ENCODE measurements at regions not wholly inside any gene's neighbourhood (a gene's known extent, or its start where the extent isn't known, plus 50 kb on each side); places are given as distances from the start of the nearest gene placed in this dataset.

DNA sequence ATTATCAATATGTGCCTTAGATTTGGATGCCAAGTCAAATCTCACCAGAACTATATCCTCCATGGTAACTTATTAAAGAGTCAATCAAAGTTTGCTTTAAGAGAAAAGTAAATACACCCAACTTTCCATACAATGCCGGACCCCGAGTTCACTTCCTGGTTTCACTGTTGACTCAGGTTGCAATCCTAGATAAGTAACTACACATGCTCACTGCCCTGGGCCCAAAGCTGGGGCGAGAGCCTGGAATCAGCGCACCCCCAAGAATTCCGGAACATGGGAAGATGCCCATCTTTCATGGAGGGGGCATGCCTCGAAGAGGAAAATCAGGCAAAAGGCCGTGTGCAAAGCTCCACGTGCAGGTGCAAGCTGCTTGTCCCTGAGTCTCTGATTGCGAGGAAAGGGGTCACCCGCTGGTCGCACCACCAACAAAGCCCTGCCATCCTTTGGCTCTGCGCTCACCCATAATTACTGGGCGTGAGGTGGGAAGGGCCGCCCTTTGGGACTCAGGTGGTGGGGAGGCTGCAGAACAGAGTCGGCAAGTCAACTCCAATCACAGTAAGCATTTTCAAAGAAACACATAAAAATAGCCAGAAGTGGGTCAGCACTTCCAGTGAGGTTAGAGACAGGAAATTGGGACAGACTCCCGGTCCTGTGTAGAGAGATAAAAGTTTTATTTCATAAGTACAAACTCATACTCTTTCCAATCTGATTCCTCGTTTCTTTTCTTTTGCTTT is 167.7 kb downstream of the TOMM20 start (continued):
- TF ChIP-seq, protein P1, sequence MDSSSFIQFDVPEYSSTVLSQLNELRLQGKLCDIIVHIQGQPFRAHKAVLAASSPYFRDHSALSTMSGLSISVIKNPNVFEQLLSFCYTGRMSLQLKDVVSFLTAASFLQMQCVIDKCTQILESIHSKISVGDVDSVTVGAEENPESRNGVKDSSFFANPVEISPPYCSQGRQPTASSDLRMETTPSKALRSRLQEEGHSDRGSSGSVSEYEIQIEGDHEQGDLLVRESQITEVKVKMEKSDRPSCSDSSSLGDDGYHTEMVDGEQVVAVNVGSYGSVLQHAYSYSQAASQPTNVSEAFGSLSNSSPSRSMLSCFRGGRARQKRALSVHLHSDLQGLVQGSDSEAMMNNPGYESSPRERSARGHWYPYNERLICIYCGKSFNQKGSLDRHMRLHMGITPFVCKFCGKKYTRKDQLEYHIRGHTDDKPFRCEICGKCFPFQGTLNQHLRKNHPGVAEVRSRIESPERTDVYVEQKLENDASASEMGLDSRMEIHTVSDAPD (CRISPR knock-in tag; IDR thresholded peaks at IDR 0.05) = peak; percentile 99
- TF ChIP-seq MXI1 (IDR thresholded peaks at IDR 0.05; ENCODE audit: borderline replicate concordance, low read depth, low read length) (peak; percentile 57; the same call in 1 of the 3 replicates), ZFY (CRISPR knock-in tag; IDR thresholded peaks at IDR 0.05) (peak; percentile 51), ZNF788 (CRISPR knock-in tag; IDR thresholded peaks at IDR 0.05; ENCODE audit: borderline replicate concordance) (peak; percentile 40; the same call in 1 of the 2 replicates), HNF1B (CRISPR knock-in tag; IDR thresholded peaks at IDR 0.05) (peak; percentile 98), KDM5B (CRISPR knock-in tag; IDR thresholded peaks at IDR 0.05; ENCODE audit: borderline replicate concordance) (peak; percentile 79), NR0B2 (CRISPR knock-in tag; IDR thresholded peaks at IDR 0.05) (peak; percentile 83), ZNF775 (CRISPR knock-in tag; IDR thresholded peaks at IDR 0.05; ENCODE audit: borderline replicate concordance) (no peak), KDM6A (CRISPR knock-in tag; IDR thresholded peaks at IDR 0.05; ENCODE audit: low read depth) (peak; percentile 67; the same call in 1 of the 2 replicates), ZNF569 (CRISPR knock-in tag; IDR thresholded peaks at IDR 0.05; ENCODE audit: borderline replicate concordance) (no peak), SIX1 (CRISPR knock-in tag; IDR thresholded peaks at IDR 0.05; ENCODE audit: borderline replicate concordance) (peak; percentile 90), JDP2 (CRISPR knock-in tag; IDR thresholded peaks at IDR 0.05; ENCODE audit: borderline replicate concordance) (peak; percentile 23; the same call in 1 of the 2 replicates), ONECUT2 (CRISPR knock-in tag; IDR thresholded peaks at IDR 0.05) (no peak; the same call in 1 of the 2 replicates), ZNF776 (CRISPR knock-in tag; IDR thresholded peaks at IDR 0.05) (0 out of 2 replicates have a peak, but pooled peaks have one; percentile 29), PRDM10 (CRISPR knock-in tag; IDR thresholded peaks at IDR 0.05; ENCODE audit: low read depth) (peak; percentile 50; the same call in 1 of the 2 replicates), MAFG (CRISPR knock-in tag; IDR thresholded peaks at IDR 0.05) (no peak)
- TF ChIP-seq, protein P2, sequence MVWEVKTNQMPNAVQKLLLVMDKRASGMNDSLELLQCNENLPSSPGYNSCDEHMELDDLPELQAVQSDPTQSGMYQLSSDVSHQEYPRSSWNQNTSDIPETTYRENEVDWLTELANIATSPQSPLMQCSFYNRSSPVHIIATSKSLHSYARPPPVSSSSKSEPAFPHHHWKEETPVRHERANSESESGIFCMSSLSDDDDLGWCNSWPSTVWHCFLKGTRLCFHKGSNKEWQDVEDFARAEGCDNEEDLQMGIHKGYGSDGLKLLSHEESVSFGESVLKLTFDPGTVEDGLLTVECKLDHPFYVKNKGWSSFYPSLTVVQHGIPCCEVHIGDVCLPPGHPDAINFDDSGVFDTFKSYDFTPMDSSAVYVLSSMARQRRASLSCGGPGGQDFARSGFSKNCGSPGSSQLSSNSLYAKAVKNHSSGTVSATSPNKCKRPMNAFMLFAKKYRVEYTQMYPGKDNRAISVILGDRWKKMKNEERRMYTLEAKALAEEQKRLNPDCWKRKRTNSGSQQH (CRISPR knock-in tag; IDR thresholded peaks at IDR 0.05; ENCODE audit: low read depth) = no peak
- TF ChIP-seq, protein P3, sequence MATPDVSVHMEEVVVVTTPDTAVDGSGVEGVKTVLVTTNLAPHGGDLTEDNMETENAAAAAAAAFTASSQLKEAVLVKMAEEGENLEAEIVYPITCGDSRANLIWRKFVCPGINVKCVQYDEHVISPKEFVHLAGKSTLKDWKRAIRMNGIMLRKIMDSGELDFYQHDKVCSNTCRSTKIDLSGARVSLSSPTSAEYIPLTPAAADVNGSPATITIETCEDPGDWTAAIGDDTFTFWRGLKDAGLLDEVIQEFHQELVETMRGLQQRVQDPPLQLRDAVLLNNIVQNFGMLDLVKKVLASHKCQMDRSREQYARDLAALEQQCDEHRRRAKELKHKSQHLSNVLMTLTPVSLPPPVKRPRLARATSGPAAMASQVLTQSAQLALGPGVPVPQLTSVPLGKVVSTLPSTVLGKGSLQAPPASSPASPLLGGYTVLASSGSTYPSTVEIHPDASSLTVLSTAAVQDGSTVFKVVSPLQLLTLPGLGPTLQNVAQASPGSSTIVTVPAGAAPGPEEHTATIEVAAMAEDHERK (CRISPR knock-in tag; IDR thresholded peaks at IDR 0.05; ENCODE audit: low read depth) = no peak
